ENCODE measurements at regions not wholly inside any gene's neighbourhood (a gene's known extent, or its start where the extent isn't known, plus 50 kb on each side); places are given as distances from the start of the nearest gene placed in this dataset.

GRCh38 chr10:35706959-35707358 is 64.9 kb upstream of the FZD8 start:
- no peak for DNase-seq

- DNase-seq, result no peak
Measured at GRCh38 chr10:35705671-35706070, 63.6 kb upstream of the FZD8 start.

GRCh38 chr10:35705051-35705450 is 63.0 kb upstream of the FZD8 start:
- DNase-seq, result no peak

GRCh38 chr10:35704401-35704800 is 62.3 kb upstream of the FZD8 start:
- DNase-seq, result no peak

- no peak for DNase-seq
Measured at GRCh38 chr10:35700487-35700882, 58.4 kb upstream of the FZD8 start.

GRCh38 chr10:35699848-35700486 is 57.9 kb upstream of the FZD8 start:
- no peak for DNase-seq

GRCh38 chr10:35696392-35697287 is 54.5 kb upstream of the FZD8 start:
- DNase-seq, result no peak

GRCh38 chr10:35693800-35694199 is 51.7 kb upstream of the FZD8 start:
- DNase-seq, result no peak
